ENCODE measurements at regions not wholly inside any gene's neighbourhood (a gene's known extent, or its start where the extent isn't known, plus 50 kb on each side); places are given as distances from the start of the nearest gene placed in this dataset.

DNA sequence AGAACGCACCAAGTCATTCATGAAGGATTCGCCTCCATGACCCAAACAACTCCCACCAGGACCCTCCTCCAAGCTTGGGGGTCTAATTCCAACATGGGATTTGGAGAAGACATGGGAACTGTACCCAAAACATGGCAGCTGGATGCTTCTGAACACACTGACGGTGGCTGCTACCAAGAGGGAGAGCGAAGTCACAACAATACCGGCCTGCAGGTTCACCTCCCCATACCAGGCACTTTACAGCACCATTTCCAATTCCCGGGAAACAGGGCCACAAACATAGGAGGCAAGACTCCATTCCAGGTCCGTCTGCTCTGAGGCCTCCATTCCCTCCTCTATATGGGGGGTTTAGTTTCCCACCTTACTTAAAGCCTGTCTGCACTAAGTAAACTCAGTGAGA lies 75.8 kb downstream of the LINC01488 start:
- TF ChIP-seq, protein P1, sequence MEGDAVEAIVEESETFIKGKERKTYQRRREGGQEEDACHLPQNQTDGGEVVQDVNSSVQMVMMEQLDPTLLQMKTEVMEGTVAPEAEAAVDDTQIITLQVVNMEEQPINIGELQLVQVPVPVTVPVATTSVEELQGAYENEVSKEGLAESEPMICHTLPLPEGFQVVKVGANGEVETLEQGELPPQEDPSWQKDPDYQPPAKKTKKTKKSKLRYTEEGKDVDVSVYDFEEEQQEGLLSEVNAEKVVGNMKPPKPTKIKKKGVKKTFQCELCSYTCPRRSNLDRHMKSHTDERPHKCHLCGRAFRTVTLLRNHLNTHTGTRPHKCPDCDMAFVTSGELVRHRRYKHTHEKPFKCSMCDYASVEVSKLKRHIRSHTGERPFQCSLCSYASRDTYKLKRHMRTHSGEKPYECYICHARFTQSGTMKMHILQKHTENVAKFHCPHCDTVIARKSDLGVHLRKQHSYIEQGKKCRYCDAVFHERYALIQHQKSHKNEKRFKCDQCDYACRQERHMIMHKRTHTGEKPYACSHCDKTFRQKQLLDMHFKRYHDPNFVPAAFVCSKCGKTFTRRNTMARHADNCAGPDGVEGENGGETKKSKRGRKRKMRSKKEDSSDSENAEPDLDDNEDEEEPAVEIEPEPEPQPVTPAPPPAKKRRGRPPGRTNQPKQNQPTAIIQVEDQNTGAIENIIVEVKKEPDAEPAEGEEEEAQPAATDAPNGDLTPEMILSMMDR (IDR thresholded peaks at IDR 0.05): no peak
- no peak for TF ChIP-seq POLR2A (IDR thresholded peaks at IDR 0.05)
